ENCODE measurements at regions not wholly inside any gene's neighbourhood (a gene's known extent, or its start where the extent isn't known, plus 50 kb on each side); places are given as distances from the start of the nearest gene placed in this dataset.

GRCh38 chr16:13630374-13630773, 289.6 kb upstream of the ERCC4 start:
- TF ChIP-seq GATA2 (IDR thresholded peaks at IDR 0.05; ENCODE audit: insufficient read depth, insufficient read length, low read depth, low read length) (no peak), POLR2A (IDR thresholded peaks at IDR 0.05; ENCODE audit: low read depth, low read length) (no peak)

Data from endothelial cell of umbilical vein (primary cell).